K562 (cell line): ENCODE measurements at regions not wholly inside any gene's neighbourhood (a gene's known extent, or its start where the extent isn't known, plus 50 kb on each side); places are given as distances from the start of the nearest gene placed in this dataset.

Experiments
- ATAC-seq: fragments of 200-7000 bp; cut with Tn5 transposase; 3 replicates; pipeline ENCODE4 v1.9.1; 2020; ENCODE audit warnings: moderate library complexity
- BruUV-seq: library from RNA; stranded (reverse); fragments of 400-500 nt; replicated peaks from 2 replicates; lab custom pipeline; 2021; lab: Mats Ljungman, UMichigan
- CTCF ChIA-PET: fragments of 300-600 bp; formaldehyde crosslinking; extraction: SDS; loops from one replicate; lab custom pipeline; 2021; ENCODE audit warnings: low intra/inter-chr PET ratio; lab: Yijun Ruan, JAX
- POLR2A ChIA-PET: fragments of 300-600, 350-650 bp; sonication (Branson Sonifier 250); formaldehyde crosslinking; extraction: SDS; loops from one replicate; lab custom pipeline; 2021; ENCODE audit warnings: antibody characterized with exemption, inconsistent platforms; lab: Yijun Ruan, JAX
- DNase-seq, 4 experiments: peaks; one replicate each; pipeline versions ENCODE4 v3.0.0 to v3.0.0-alpha.2; 2011 to 2018; ENCODE audit warnings: low spot score in 3 of 4, mixed read lengths in 3 of 4; ENCODE audit errors: extremely low read depth in 1 of 4
- FAIRE-seq: peaks from 2 replicates; lab custom pipeline; 2011; peaks lifted over from hg19 to GRCh38; lab: Jason Lieb, UNC
- H2AFZ ChIP-seq: 2 replicates; pipeline ENCODE4 v1.6.0; 2011; ENCODE audit warnings: low read depth, low read length, control low read depth, inconsistent platforms
- H3K27ac ChIP-seq: fragments of 200-600 bp; 3 replicates; pipeline ENCODE4 v1.8.0; 2011; ENCODE audit warnings: low read depth, mild to moderate bottlenecking, control low read depth, inconsistent platforms, low read length, moderate library complexity, mixed read lengths; ENCODE audit errors: extremely low read depth
- H3K27me3 ChIP-seq, 2 experiments: fragments of 300-600 bp in 1 of 2; 2 replicates in 1 of 2; 3 replicates in 1 of 2; pipeline versions ENCODE4 v1.6.0 to v1.8.0; 2011; ENCODE audit warnings: inconsistent platforms in 2 of 2, low read length in 2 of 2, mild to moderate bottlenecking in 1 of 2, mixed read lengths in 1 of 2, moderate library complexity in 1 of 2; ENCODE audit not compliant: control insufficient read depth in 2 of 2, insufficient read depth in 2 of 2
- H3K36me3 ChIP-seq: fragments of 300-600 bp; 3 replicates; pipeline ENCODE4 v1.8.0; 2011; ENCODE audit warnings: mild to moderate bottlenecking, low read length, inconsistent platforms; ENCODE audit not compliant: control insufficient read depth, insufficient read depth
- H3K4me1 ChIP-seq, 2 experiments: fragments of 200-600 bp in 1 of 2; replicated peaks in 1 of 2; 2 replicates in 1 of 2; 3 replicates in 1 of 2; pipeline versions ENCODE4 v1.5.1 to v1.8.0; 2011; ENCODE audit warnings: inconsistent platforms in 2 of 2, low read length in 2 of 2, mild to moderate bottlenecking in 1 of 2, mixed read lengths in 1 of 2, moderate library complexity in 1 of 2; ENCODE audit not compliant: control insufficient read depth in 2 of 2, insufficient read depth in 2 of 2
- H3K4me2 ChIP-seq: 2 replicates; pipeline ENCODE4 v1.6.1; 2011; ENCODE audit warnings: low read length, control low read depth, inconsistent platforms, mixed read lengths; ENCODE audit not compliant: insufficient read depth
- H3K4me3 ChIP-seq: fragments of 200-600 bp; sonication (generic), shearing (Covaris generic); 2 replicates; pipeline ENCODE4 v1.5.1; 2016; ENCODE audit warnings: control low read depth, inconsistent platforms
- H3K79me2 ChIP-seq: fragments of 200-600 bp; 3 replicates; pipeline ENCODE4 v1.8.0; 2011; ENCODE audit warnings: low read length, inconsistent platforms; ENCODE audit not compliant: control insufficient read depth, insufficient read depth
- H3K9ac ChIP-seq, 2 experiments: 2 replicates each; pipeline versions ENCODE4 v1.6.0 to v1.6.1; 2011; ENCODE audit warnings: low read depth in 2 of 2, low read length in 2 of 2, control low read depth in 1 of 2, inconsistent platforms in 1 of 2, mild to moderate bottlenecking in 1 of 2, mixed read lengths in 1 of 2; ENCODE audit not compliant: insufficient read depth in 1 of 2
- H3K9me1 ChIP-seq: one replicate; pipeline ENCODE4 v1.6.0; 2011; ENCODE audit warnings: inconsistent platforms, mild to moderate bottlenecking, low read length, moderate library complexity; ENCODE audit not compliant: control insufficient read depth, insufficient read depth
- H3K9me3 ChIP-seq: replicated peaks from 2 replicates; pipeline ENCODE4 v1.5.1; 2011; ENCODE audit warnings: low read depth, low read length, inconsistent platforms; ENCODE audit not compliant: control insufficient read depth, insufficient read depth
- H4K20me1 ChIP-seq: replicated peaks from 2 replicates; pipeline ENCODE4 v1.6.1; 2011; ENCODE audit warnings: low read length, inconsistent platforms, mixed read lengths; ENCODE audit not compliant: control insufficient read depth, insufficient read depth
- CBFA2T2 ChIP-seq: fragments of 450-650 bp; conservative IDR thresholded peaks from 2 replicates; pipeline ENCODE4 v1.6.1; 2017; ENCODE audit warnings: mild to moderate bottlenecking
- CBX2 ChIP-seq: fragments of 200-600 bp; sonication (generic); IDR thresholded peaks from one replicate; pipeline ENCODE4 v1.6.1; 2012; ENCODE audit warnings: mild to moderate bottlenecking, low read length, inconsistent platforms; ENCODE audit not compliant: insufficient read depth, poor library complexity, severe bottlenecking
- RAD51 ChIP-seq: fragments of 450-650 bp; IDR thresholded peaks from 2 replicates; pipeline ENCODE4 v1.7.1; 2016; ENCODE audit warnings: low read depth, mild to moderate bottlenecking, borderline replicate concordance
- SMARCA4 ChIP-seq: fragments of 450-650 bp; IDR thresholded peaks from 2 replicates; pipeline ENCODE4 v1.6.1; 2016
- SRF ChIP-seq, 2 experiments: fragments of 250-450, 450-650 bp in 1 of 2; sonication (Bioruptor Pico) in 1 of 2; sonication (generic) in 1 of 2; formaldehyde crosslinking; IDR thresholded peaks; 2 replicates each; pipeline versions ENCODE4 v1.5.0 to v1.5.1; 2020 to 2022; ENCODE audit warnings: mild to moderate bottlenecking in 1 of 2, missing genetic modification reagents in 1 of 2
- WGBS: fragments of 100-300 bp; shearing (Covaris generic); methylation state at CpG from one replicate; pipeline ENCODE4 v1.1.6; 2016; ENCODE audit warnings: low coverage, mixed read lengths; ENCODE audit not compliant: insufficient coverage; ENCODE audit errors: missing lambda C conversion rate; 5-methylcytosine and 5-hydroxymethylcytosine counted together
- in situ Hi-C: fragments of 300-500 bp; cut with MboI; formaldehyde crosslinking; loops from 4 replicates; pipeline ENCODE4 v1.15.0; 2018; ENCODE audit warnings: inconsistent platforms, mixed read lengths
- intact Hi-C: fragments of 100-400 bp; cut with micrococcal nuclease; formaldehyde crosslinking; loops from 2 replicates; pipeline ENCODE4 v1.14.2; 2022
- TF ChIP-seq, protein P1 (sequence below): sonication (generic); formaldehyde crosslinking; IDR thresholded peaks from 2 replicates; pipeline ENCODE4 v1.9.0; 2022; ENCODE audit warnings: mild to moderate bottlenecking, missing genetic modification reagents
- TF ChIP-seq, protein P2 (sequence below): fragments of 200-800 bp; sonication (Bioruptor generic); IDR thresholded peaks from 2 replicates; pipeline ENCODE4 v1.6.1; 2016; ENCODE audit warnings: missing genetic modification characterization, missing compliant biosample characterization
- TF ChIP-seq, protein P3 (sequence below), 2 experiments: fragments of 450-650 bp in 1 of 2; IDR thresholded peaks; 2 replicates each; pipeline ENCODE4 v1.6.1; 2011 to 2017; ENCODE audit warnings: low read depth in 2 of 2, antibody characterized with exemption in 1 of 2, borderline replicate concordance in 1 of 2, low read length in 1 of 2, mild to moderate bottlenecking in 1 of 2, mixed read lengths in 1 of 2; ENCODE audit not compliant: control insufficient read depth in 1 of 2
- TF ChIP-seq, protein P4 (sequence below): fragments of 450-650 bp; formaldehyde crosslinking; IDR thresholded peaks from 2 replicates; pipeline ENCODE4 v1.4.0; 2020; ENCODE audit warnings: mild to moderate bottlenecking, moderate library complexity
- TF ChIP-seq, protein P5 (sequence below): sonication (generic); formaldehyde crosslinking; IDR thresholded peaks from 2 replicates; pipeline ENCODE4 v1.5.0; 2020; ENCODE audit warnings: missing genetic modification reagents

DNA sequence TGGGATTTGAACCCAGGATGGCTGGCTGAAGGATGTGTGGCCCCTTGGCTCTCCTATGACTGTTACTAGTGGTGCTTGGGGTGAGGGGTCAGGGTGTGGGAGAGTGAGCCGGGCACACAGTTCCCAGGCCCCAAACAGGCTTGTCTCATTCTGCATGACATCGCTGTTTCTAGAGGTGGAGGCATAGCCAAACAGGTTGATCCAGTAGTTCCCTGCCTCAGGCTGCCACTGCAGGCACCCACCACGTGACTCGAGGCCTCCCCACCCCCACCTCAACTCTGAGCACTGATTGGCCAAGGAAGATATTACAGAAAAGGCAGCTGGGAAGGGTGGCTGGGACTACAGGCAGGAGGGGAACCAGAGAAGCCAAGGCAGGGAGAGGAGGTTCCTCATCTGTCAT, 102.6 kb downstream of the NCOR2 start:
- FAIRE-seq (no peak), DNase-seq (peak; percentile 16 to 48 (median 42)), ATAC-seq (peak; percentile 79)
- ChIA-PET POLR2A (interaction anchor here (0.7 to 1.0 kb wide), 2 partner anchors 14 to 540 kb away, joined by 3 read pairs; no protein-coding TSS in a partner anchor), CTCF (no interaction called here)
- intact Hi-C loops (no loop called here), in situ Hi-C loops (no loop called here)
- Histone ChIP-seq H3K27ac (no peak overlapping the region), H3K79me2 (no peaks in the 10 kb centered on the region), H3K4me2 (no peak overlapping the region), H4K20me1 (no peaks in the 10 kb centered on the region), H3K4me3 (no peak overlapping the region), H3K9me1 (no peaks in the 10 kb centered on the region), H2AFZ (no peak overlapping the region), H3K27me3 (no peaks in the 10 kb centered on the region), H3K9me3 (peaks cover 7% of the 10 kb centered on the region; the same call in 1 of the 2 replicates), H3K36me3 (peaks cover 45% of the 10 kb centered on the region; the same call in 2 of the 3 replicates), H3K4me1 (peaks cover 0 to 16% of the 10 kb centered on the region in 2 experiments; a peak in 1 of 5 replicates), H3K9ac (no peak overlapping the region; a peak in 1 of 4 replicates)
- WGBS, result 66% methylated on average over 4 of the region's 4 CpGs
- no TSS peak for BruUV-seq
- TF ChIP-seq CBX2, result no peak
- no peak for TF ChIP-seq SMARCA4
- TF ChIP-seq, protein P1, sequence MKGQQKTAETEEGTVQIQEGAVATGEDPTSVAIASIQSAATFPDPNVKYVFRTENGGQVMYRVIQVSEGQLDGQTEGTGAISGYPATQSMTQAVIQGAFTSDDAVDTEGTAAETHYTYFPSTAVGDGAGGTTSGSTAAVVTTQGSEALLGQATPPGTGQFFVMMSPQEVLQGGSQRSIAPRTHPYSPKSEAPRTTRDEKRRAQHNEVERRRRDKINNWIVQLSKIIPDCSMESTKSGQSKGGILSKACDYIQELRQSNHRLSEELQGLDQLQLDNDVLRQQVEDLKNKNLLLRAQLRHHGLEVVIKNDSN (CRISPR knock-in tag), result peak; percentile 87
- TF ChIP-seq, protein P2, sequence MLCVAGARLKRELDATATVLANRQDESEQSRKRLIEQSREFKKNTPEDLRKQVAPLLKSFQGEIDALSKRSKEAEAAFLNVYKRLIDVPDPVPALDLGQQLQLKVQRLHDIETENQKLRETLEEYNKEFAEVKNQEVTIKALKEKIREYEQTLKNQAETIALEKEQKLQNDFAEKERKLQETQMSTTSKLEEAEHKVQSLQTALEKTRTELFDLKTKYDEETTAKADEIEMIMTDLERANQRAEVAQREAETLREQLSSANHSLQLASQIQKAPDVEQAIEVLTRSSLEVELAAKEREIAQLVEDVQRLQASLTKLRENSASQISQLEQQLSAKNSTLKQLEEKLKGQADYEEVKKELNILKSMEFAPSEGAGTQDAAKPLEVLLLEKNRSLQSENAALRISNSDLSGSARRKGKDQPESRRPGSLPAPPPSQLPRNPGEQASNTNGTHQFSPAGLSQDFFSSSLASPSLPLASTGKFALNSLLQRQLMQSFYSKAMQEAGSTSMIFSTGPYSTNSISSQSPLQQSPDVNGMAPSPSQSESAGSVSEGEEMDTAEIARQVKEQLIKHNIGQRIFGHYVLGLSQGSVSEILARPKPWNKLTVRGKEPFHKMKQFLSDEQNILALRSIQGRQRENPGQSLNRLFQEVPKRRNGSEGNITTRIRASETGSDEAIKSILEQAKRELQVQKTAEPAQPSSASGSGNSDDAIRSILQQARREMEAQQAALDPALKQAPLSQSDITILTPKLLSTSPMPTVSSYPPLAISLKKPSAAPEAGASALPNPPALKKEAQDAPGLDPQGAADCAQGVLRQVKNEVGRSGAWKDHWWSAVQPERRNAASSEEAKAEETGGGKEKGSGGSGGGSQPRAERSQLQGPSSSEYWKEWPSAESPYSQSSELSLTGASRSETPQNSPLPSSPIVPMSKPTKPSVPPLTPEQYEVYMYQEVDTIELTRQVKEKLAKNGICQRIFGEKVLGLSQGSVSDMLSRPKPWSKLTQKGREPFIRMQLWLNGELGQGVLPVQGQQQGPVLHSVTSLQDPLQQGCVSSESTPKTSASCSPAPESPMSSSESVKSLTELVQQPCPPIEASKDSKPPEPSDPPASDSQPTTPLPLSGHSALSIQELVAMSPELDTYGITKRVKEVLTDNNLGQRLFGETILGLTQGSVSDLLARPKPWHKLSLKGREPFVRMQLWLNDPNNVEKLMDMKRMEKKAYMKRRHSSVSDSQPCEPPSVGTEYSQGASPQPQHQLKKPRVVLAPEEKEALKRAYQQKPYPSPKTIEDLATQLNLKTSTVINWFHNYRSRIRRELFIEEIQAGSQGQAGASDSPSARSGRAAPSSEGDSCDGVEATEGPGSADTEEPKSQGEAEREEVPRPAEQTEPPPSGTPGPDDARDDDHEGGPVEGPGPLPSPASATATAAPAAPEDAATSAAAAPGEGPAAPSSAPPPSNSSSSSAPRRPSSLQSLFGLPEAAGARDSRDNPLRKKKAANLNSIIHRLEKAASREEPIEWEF, result no peak
- 0 out of 2 replicates have a peak, but pooled peaks have one; percentile 21 for TF ChIP-seq CBFA2T2
- TF ChIP-seq, protein P3, sequence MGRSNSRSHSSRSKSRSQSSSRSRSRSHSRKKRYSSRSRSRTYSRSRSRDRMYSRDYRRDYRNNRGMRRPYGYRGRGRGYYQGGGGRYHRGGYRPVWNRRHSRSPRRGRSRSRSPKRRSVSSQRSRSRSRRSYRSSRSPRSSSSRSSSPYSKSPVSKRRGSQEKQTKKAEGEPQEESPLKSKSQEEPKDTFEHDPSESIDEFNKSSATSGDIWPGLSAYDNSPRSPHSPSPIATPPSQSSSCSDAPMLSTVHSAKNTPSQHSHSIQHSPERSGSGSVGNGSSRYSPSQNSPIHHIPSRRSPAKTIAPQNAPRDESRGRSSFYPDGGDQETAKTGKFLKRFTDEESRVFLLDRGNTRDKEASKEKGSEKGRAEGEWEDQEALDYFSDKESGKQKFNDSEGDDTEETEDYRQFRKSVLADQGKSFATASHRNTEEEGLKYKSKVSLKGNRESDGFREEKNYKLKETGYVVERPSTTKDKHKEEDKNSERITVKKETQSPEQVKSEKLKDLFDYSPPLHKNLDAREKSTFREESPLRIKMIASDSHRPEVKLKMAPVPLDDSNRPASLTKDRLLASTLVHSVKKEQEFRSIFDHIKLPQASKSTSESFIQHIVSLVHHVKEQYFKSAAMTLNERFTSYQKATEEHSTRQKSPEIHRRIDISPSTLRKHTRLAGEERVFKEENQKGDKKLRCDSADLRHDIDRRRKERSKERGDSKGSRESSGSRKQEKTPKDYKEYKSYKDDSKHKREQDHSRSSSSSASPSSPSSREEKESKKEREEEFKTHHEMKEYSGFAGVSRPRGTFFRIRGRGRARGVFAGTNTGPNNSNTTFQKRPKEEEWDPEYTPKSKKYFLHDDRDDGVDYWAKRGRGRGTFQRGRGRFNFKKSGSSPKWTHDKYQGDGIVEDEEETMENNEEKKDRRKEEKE (IDR thresholded peaks at IDR 0.05; ENCODE audit: borderline replicate concordance in 1 of 2, control insufficient read depth in 1 of 2, low read depth in 2 of 2, low read length in 1 of 2), result no peak
- TF ChIP-seq RAD51, result peak; percentile 64; the same call in 1 of the 2 replicates
- TF ChIP-seq SRF (CRISPR knock-in tag; IDR thresholded peaks at IDR 0.05), result no peak
- TF ChIP-seq, protein P4, sequence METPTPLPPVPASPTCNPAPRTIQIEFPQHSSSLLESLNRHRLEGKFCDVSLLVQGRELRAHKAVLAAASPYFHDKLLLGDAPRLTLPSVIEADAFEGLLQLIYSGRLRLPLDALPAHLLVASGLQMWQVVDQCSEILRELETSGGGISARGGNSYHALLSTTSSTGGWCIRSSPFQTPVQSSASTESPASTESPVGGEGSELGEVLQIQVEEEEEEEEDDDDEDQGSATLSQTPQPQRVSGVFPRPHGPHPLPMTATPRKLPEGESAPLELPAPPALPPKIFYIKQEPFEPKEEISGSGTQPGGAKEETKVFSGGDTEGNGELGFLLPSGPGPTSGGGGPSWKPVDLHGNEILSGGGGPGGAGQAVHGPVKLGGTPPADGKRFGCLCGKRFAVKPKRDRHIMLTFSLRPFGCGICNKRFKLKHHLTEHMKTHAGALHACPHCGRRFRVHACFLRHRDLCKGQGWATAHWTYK (CRISPR knock-in tag), result no peak
- TF ChIP-seq, protein P5, sequence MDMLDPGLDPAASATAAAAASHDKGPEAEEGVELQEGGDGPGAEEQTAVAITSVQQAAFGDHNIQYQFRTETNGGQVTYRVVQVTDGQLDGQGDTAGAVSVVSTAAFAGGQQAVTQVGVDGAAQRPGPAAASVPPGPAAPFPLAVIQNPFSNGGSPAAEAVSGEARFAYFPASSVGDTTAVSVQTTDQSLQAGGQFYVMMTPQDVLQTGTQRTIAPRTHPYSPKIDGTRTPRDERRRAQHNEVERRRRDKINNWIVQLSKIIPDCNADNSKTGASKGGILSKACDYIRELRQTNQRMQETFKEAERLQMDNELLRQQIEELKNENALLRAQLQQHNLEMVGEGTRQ (CRISPR knock-in tag), result peak; percentile 76
